ENCODE measurements at regions not wholly inside any gene's neighbourhood (a gene's known extent, or its start where the extent isn't known, plus 50 kb on each side); places are given as distances from the start of the nearest gene placed in this dataset.

GRCh38 chr22:42208362-42208761 lies 62.1 kb downstream of the TCF20 start:
- Histone ChIP-seq H3K27me3 (no peaks in the 10 kb centered on the region), H3K9me2 (replicated peaks; ENCODE audit: insufficient read depth) (no peaks in the 10 kb centered on the region), H3K9me3 (ENCODE audit: low read depth) (no peaks in the 10 kb centered on the region), H3K4me1 (ENCODE audit: insufficient read depth) (no peaks in the 10 kb centered on the region), H3K4me2 (no peak overlapping the region), H2AFZ (no peak overlapping the region), H3K27ac (no peak overlapping the region), H3K36me3 (replicated peaks; ENCODE audit: insufficient read depth, low read depth) (no peaks in the 10 kb centered on the region), H3K4me3 (no peak overlapping the region), H3K79me2 (peaks cover 78% of the 10 kb centered on the region), H4K20me1 (ENCODE audit: insufficient read depth, poor library complexity, severe bottlenecking) (peaks cover 18% of the 10 kb centered on the region)
- no peak for DNase-seq (ENCODE audit: low spot score)
- WGBS (ENCODE audit: low lambda C conversion rate, missing lambda C conversion rate): 98% methylated on average over 4 of the region's 4 CpGs
- no peak for TF ChIP-seq EZH2 (IDR thresholded peaks at IDR 0.05; ENCODE audit: borderline replicate concordance)
- TF ChIP-seq EZH2phosphoT487 (IDR thresholded peaks at IDR 0.05; ENCODE audit: low read depth, severe bottlenecking, unreplicated experiment): no peak
- TF ChIP-seq CTCF (IDR thresholded peaks at IDR 0.05; ENCODE audit: poor library complexity): no peak

GRCh38 chr22:42207918-42208317 lies 62.5 kb downstream of the TCF20 start:
- H3K9me3 ChIP-seq (ENCODE audit: low read depth): no peaks in the 10 kb centered on the region
- H3K4me2 ChIP-seq: no peak overlapping the region
- DNase-seq (ENCODE audit: low spot score): no peak
- peaks cover 82% of the 10 kb centered on the region for H3K79me2 ChIP-seq
- no peak overlapping the region for H3K4me3 ChIP-seq
- no peaks in the 10 kb centered on the region for H3K27me3 ChIP-seq
- no peak overlapping the region for H2AFZ ChIP-seq
- 95% methylated on average over 4 of the region's 4 CpGs for WGBS (ENCODE audit: low lambda C conversion rate, missing lambda C conversion rate)
- TF ChIP-seq EZH2 (IDR thresholded peaks at IDR 0.05; ENCODE audit: borderline replicate concordance) (no peak), CTCF (IDR thresholded peaks at IDR 0.05; ENCODE audit: poor library complexity) (no peak), EZH2phosphoT487 (IDR thresholded peaks at IDR 0.05; ENCODE audit: low read depth, severe bottlenecking, unreplicated experiment) (no peak)
- no peaks in the 10 kb centered on the region for H3K4me1 ChIP-seq (ENCODE audit: insufficient read depth)
- no peaks in the 10 kb centered on the region for H3K9me2 ChIP-seq (replicated peaks; ENCODE audit: insufficient read depth)
- H3K27ac ChIP-seq: no peak overlapping the region
- peaks cover 17% of the 10 kb centered on the region for H4K20me1 ChIP-seq (ENCODE audit: insufficient read depth, poor library complexity, severe bottlenecking)
- no peaks in the 10 kb centered on the region for H3K36me3 ChIP-seq (replicated peaks; ENCODE audit: insufficient read depth, low read depth)

GRCh38 chr22:42203609-42204008 lies 66.8 kb downstream of the TCF20 start:
- H2AFZ ChIP-seq: no peak overlapping the region
- no peak for DNase-seq (ENCODE audit: low spot score)
- H3K27me3 ChIP-seq: no peaks in the 10 kb centered on the region
- H3K4me2 ChIP-seq: no peak overlapping the region
- H4K20me1 ChIP-seq (ENCODE audit: insufficient read depth, poor library complexity, severe bottlenecking): peaks cover 34% of the 10 kb centered on the region
- H3K9me2 ChIP-seq (replicated peaks; ENCODE audit: insufficient read depth): no peaks in the 10 kb centered on the region
- peaks cover 100% of the 10 kb centered on the region for H3K79me2 ChIP-seq
- H3K36me3 ChIP-seq (replicated peaks; ENCODE audit: insufficient read depth, low read depth): no peaks in the 10 kb centered on the region
- H3K9me3 ChIP-seq (ENCODE audit: low read depth): no peaks in the 10 kb centered on the region
- no peak for TF ChIP-seq CTCF (IDR thresholded peaks at IDR 0.05; ENCODE audit: poor library complexity)
- no peak for TF ChIP-seq EZH2 (IDR thresholded peaks at IDR 0.05; ENCODE audit: borderline replicate concordance)
- TF ChIP-seq EZH2phosphoT487 (IDR thresholded peaks at IDR 0.05; ENCODE audit: low read depth, severe bottlenecking, unreplicated experiment): no peak
- H3K4me1 ChIP-seq (ENCODE audit: insufficient read depth): no peaks in the 10 kb centered on the region
- no peak overlapping the region for H3K27ac ChIP-seq
- 94% methylated on average over 2 of the region's 2 CpGs for WGBS (ENCODE audit: low lambda C conversion rate, missing lambda C conversion rate)
- H3K4me3 ChIP-seq: no peak overlapping the region

- no peak overlapping the region for H3K27ac ChIP-seq
- WGBS (ENCODE audit: low lambda C conversion rate, missing lambda C conversion rate): 89% methylated on average over 6 of the region's 6 CpGs
- H3K4me3 ChIP-seq: no peak overlapping the region
- H3K4me2 ChIP-seq: no peak overlapping the region
- DNase-seq (ENCODE audit: low spot score): no peak
- no peaks in the 10 kb centered on the region for H3K9me2 ChIP-seq (replicated peaks; ENCODE audit: insufficient read depth)
- peaks cover 35% of the 10 kb centered on the region for H4K20me1 ChIP-seq (ENCODE audit: insufficient read depth, poor library complexity, severe bottlenecking)
- H3K4me1 ChIP-seq (ENCODE audit: insufficient read depth): no peaks in the 10 kb centered on the region
- no peaks in the 10 kb centered on the region for H3K9me3 ChIP-seq (ENCODE audit: low read depth)
- no peaks in the 10 kb centered on the region for H3K27me3 ChIP-seq
- H3K79me2 ChIP-seq: peaks cover 99% of the 10 kb centered on the region
- H3K36me3 ChIP-seq (replicated peaks; ENCODE audit: insufficient read depth, low read depth): no peaks in the 10 kb centered on the region
- no peak overlapping the region for H2AFZ ChIP-seq
- TF ChIP-seq CTCF (IDR thresholded peaks at IDR 0.05; ENCODE audit: poor library complexity) (no peak), EZH2 (IDR thresholded peaks at IDR 0.05; ENCODE audit: borderline replicate concordance) (no peak), EZH2phosphoT487 (IDR thresholded peaks at IDR 0.05; ENCODE audit: low read depth, severe bottlenecking, unreplicated experiment) (no peak)
Measured at GRCh38 chr22:42202669-42203068, 67.8 kb downstream of the TCF20 start.
